A673 (cell line): ENCODE measurements at regions not wholly inside any gene's neighbourhood (a gene's known extent, or its start where the extent isn't known, plus 50 kb on each side); places are given as distances from the start of the nearest gene placed in this dataset.
"Not testable (repeated sequence)": the region's sequence is repeated elsewhere in the genome, so short reads cannot be mapped to it uniquely, and the experiment has no call there.

ENCODE experiments used
- EZH2 ChIP-seq: fragments of 200-600 bp; sonication (generic); IDR thresholded peaks from 2 replicates; pipeline ENCODE4 v1.6.1; 2017; ENCODE audit warnings: borderline replicate concordance, low read depth, mild to moderate bottlenecking, mixed read lengths, antibody characterized with exemption, low read length; ENCODE audit not compliant: poor library complexity, severe bottlenecking
- TF ChIP-seq, protein P1 (sequence below): fragments of 300-800, 200-600 bp; sonication (generic); conservative IDR thresholded peaks from 2 replicates; pipeline ENCODE4 v1.5.1; 2017; ENCODE audit warnings: low read depth, mild to moderate bottlenecking, antibody characterized with exemption, low read length, moderate library complexity, mixed read lengths

DNA sequence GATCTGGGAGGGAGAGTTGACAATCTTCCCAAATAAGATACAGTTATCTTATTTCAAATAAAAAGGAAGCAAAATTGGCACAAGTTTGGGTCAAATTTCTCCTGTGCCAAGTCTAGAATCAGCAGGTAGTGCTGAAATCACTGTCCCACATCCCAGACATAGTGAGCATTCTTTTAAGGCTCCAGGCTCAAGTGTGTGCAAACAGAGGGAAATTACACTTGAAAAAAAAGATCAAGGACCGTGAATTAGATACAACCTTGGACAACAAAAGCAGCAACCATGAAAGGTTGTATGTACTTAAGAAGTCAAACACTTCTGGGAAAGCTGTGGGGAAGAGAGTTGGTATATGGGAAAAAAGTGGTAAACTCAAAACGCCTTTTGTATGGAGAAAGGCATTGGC lies 280.2 kb upstream of the PLGLB1 start:
- TF ChIP-seq, protein P1, sequence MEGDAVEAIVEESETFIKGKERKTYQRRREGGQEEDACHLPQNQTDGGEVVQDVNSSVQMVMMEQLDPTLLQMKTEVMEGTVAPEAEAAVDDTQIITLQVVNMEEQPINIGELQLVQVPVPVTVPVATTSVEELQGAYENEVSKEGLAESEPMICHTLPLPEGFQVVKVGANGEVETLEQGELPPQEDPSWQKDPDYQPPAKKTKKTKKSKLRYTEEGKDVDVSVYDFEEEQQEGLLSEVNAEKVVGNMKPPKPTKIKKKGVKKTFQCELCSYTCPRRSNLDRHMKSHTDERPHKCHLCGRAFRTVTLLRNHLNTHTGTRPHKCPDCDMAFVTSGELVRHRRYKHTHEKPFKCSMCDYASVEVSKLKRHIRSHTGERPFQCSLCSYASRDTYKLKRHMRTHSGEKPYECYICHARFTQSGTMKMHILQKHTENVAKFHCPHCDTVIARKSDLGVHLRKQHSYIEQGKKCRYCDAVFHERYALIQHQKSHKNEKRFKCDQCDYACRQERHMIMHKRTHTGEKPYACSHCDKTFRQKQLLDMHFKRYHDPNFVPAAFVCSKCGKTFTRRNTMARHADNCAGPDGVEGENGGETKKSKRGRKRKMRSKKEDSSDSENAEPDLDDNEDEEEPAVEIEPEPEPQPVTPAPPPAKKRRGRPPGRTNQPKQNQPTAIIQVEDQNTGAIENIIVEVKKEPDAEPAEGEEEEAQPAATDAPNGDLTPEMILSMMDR, result not testable (repeated sequence)
- not testable (repeated sequence) for TF ChIP-seq EZH2
